MM.1S (cell line): ENCODE measurements at regions not wholly inside any gene's neighbourhood (a gene's known extent, or its start where the extent isn't known, plus 50 kb on each side); places are given as distances from the start of the nearest gene placed in this dataset.

Source experiments
- DNase-seq: peaks from one replicate; pipeline ENCODE4 v3.0.0-alpha.2; 2015
- H2AFZ ChIP-seq: fragments of 300-600 bp; sonication (generic); 2 replicates; pipeline ENCODE4 v1.6.0; 2016; ENCODE audit warnings: antibody characterized with exemption, low read length
- H3F3A ChIP-seq: fragments of 300-600 bp; sonication (generic); 2 replicates; pipeline ENCODE4 v1.6.1; 2016; ENCODE audit warnings: mild to moderate bottlenecking, antibody characterized with exemption, low read length, moderate library complexity, mixed read lengths; ENCODE audit not compliant: insufficient read depth
- H3K27ac ChIP-seq: fragments of 300-600 bp; sonication (generic); 2 replicates; pipeline ENCODE4 v1.5.1; 2016; ENCODE audit warnings: mild to moderate bottlenecking, low read length
- H3K27me3 ChIP-seq: fragments of 300-600 bp; sonication (generic); replicated peaks from 2 replicates; pipeline ENCODE4 v1.6.0; 2016; ENCODE audit warnings: low read length; ENCODE audit not compliant: insufficient read depth
- H3K36me3 ChIP-seq: fragments of 300-600 bp; sonication (generic); replicated peaks from 2 replicates; pipeline ENCODE4 v1.6.1; 2016; ENCODE audit warnings: mild to moderate bottlenecking, low read length, mixed read lengths; ENCODE audit not compliant: insufficient read depth
- H3K4me1 ChIP-seq: fragments of 300-600 bp; sonication (generic); 2 replicates; pipeline ENCODE4 v1.6.1; 2016; ENCODE audit warnings: low read length, mixed read lengths
- H3K4me2 ChIP-seq: fragments of 300-600 bp; sonication (generic); 2 replicates; pipeline ENCODE4 v1.6.0; 2016; ENCODE audit warnings: low read depth, low read length
- H3K4me3 ChIP-seq: fragments of 300-600 bp; sonication (generic); 2 replicates; pipeline ENCODE4 v1.5.1; 2016; ENCODE audit warnings: low read length, mixed read lengths
- H3K79me2 ChIP-seq: fragments of 300-600 bp; sonication (generic); 2 replicates; pipeline ENCODE4 v1.6.1; 2016; ENCODE audit warnings: mixed run types, low read length, mixed read lengths
- H3K9ac ChIP-seq: fragments of 300-600 bp; sonication (generic); 2 replicates; pipeline ENCODE4 v1.6.1; 2016; ENCODE audit warnings: low read length, mixed read lengths
- H3K9me2 ChIP-seq: fragments of 300-600 bp; sonication (generic); replicated peaks from 2 replicates; pipeline ENCODE4 v1.6.1; 2016; ENCODE audit warnings: mild to moderate bottlenecking, low read length, mixed read lengths; ENCODE audit not compliant: insufficient read depth
- H3K9me3 ChIP-seq: fragments of 300-600 bp; sonication (generic); replicated peaks from 2 replicates; pipeline ENCODE4 v1.6.1; 2016; ENCODE audit warnings: mild to moderate bottlenecking, low read length, mixed read lengths; ENCODE audit not compliant: insufficient read depth
- H4K20me1 ChIP-seq: fragments of 300-600 bp; sonication (generic); 2 replicates; pipeline ENCODE4 v1.6.1; 2016; ENCODE audit warnings: mild to moderate bottlenecking, low read length, moderate library complexity, mixed read lengths; ENCODE audit not compliant: insufficient read depth
- EZH2 ChIP-seq: fragments of 300-600 bp; sonication (generic); optimal IDR thresholded peaks from 2 replicates; pipeline ENCODE3; 2017; ENCODE audit warnings: low read depth, mild to moderate bottlenecking, antibody characterized with exemption, low read length, mixed read lengths
- EZH2phosphoT487 ChIP-seq: fragments of 300-600 bp; sonication (generic); IDR thresholded peaks from 2 replicates; pipeline ENCODE4 v1.6.1; 2018; ENCODE audit warnings: antibody characterized with exemption, low read length
- TF ChIP-seq, protein P1 (sequence below): fragments of 300-600 bp; sonication (generic); IDR thresholded peaks from 2 replicates; pipeline ENCODE4 v1.5.1; 2016; ENCODE audit warnings: antibody characterized with exemption, low read length, mixed read lengths

DNA sequence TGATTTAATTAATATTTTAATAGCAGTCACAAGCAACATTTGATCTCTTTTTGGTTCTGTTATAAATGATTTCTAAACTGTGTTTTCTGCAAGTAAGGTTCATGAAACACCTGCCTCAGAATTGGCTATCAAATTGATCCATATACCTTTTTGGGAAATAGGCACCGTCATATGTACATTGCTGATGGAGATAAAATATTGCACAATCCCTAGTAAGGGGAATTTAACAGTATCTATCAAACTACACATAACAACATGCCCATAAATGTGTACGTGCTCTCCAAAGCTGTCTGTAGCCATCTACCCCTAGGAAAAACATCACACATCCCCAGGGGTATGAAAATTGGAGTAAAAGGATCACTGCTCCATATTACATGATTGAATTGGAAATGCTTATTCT is 167.3 kb upstream of the CPNE8 start:
- H3K36me3 ChIP-seq: no peaks in the 10 kb centered on the region
- H3K9me3 ChIP-seq: no peaks in the 10 kb centered on the region
- no peaks in the 10 kb centered on the region for H3K27me3 ChIP-seq
- H3K9me2 ChIP-seq: no peaks in the 10 kb centered on the region
- no peak overlapping the region for H3K9ac ChIP-seq
- no peaks in the 10 kb centered on the region for H3F3A ChIP-seq
- no peaks in the 10 kb centered on the region for H3K4me1 ChIP-seq
- no peak overlapping the region for H3K4me2 ChIP-seq
- DNase-seq: no peak
- H3K4me3 ChIP-seq: no peak overlapping the region
- no peak overlapping the region for H2AFZ ChIP-seq
- TF ChIP-seq EZH2phosphoT487: no peak
- no peak for TF ChIP-seq EZH2
- TF ChIP-seq, protein P1, sequence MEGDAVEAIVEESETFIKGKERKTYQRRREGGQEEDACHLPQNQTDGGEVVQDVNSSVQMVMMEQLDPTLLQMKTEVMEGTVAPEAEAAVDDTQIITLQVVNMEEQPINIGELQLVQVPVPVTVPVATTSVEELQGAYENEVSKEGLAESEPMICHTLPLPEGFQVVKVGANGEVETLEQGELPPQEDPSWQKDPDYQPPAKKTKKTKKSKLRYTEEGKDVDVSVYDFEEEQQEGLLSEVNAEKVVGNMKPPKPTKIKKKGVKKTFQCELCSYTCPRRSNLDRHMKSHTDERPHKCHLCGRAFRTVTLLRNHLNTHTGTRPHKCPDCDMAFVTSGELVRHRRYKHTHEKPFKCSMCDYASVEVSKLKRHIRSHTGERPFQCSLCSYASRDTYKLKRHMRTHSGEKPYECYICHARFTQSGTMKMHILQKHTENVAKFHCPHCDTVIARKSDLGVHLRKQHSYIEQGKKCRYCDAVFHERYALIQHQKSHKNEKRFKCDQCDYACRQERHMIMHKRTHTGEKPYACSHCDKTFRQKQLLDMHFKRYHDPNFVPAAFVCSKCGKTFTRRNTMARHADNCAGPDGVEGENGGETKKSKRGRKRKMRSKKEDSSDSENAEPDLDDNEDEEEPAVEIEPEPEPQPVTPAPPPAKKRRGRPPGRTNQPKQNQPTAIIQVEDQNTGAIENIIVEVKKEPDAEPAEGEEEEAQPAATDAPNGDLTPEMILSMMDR: no peak
- H3K27ac ChIP-seq: no peak overlapping the region
- no peaks in the 10 kb centered on the region for H3K79me2 ChIP-seq
- no peaks in the 10 kb centered on the region for H4K20me1 ChIP-seq

DNA sequence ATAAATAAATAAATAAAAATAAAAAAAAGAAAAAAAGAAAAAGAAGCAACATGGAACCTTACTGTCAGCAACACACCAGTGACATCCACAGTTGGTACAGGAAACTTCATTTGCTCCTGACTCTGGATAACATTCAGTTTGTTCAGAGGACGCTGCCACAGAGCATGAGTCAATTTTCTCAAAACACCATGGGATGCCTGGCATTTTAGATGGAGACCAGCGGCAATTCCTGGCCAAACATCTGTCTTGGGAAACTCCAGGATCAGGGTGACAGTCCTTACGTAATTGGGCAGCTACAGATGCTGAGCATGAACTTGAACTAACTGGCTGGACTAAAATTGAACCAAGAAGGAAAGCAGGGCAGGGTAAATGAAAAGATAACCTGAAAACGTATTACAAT is 166.2 kb upstream of the CPNE8 start:
- H3K4me3 ChIP-seq: no peak overlapping the region
- no peaks in the 10 kb centered on the region for H4K20me1 ChIP-seq
- DNase-seq: no peak
- no peaks in the 10 kb centered on the region for H3K79me2 ChIP-seq
- no peak overlapping the region for H2AFZ ChIP-seq
- no peak overlapping the region for H3K9ac ChIP-seq
- no peaks in the 10 kb centered on the region for H3K4me1 ChIP-seq
- no peaks in the 10 kb centered on the region for H3K9me3 ChIP-seq
- H3K27me3 ChIP-seq: no peaks in the 10 kb centered on the region
- no peaks in the 10 kb centered on the region for H3F3A ChIP-seq
- H3K4me2 ChIP-seq: no peak overlapping the region
- H3K36me3 ChIP-seq: no peaks in the 10 kb centered on the region
- H3K9me2 ChIP-seq: no peaks in the 10 kb centered on the region
- no peak overlapping the region for H3K27ac ChIP-seq
- TF ChIP-seq EZH2phosphoT487 (no peak), EZH2 (no peak)
- TF ChIP-seq, protein P1: no peak

DNA sequence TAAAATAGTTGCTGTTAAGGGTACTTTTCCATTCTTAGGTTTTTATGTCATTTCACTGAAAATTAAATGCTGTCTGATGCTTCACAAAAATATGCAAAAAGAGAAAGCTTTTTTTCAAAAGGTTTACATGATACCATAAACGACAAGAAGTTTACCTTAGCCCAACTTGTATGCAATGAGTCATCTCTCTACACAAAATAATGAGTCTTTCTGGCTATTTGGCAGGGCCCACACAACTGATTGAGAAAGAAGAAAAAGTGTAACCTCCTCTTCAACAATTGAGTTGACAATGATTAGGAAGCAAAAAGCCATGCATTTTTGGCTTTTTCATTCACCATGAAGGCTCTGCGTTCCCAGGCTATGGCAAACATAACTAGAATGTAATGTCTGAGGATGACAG is 165.4 kb upstream of the CPNE8 start:
- Histone ChIP-seq H3K27me3 (no peaks in the 10 kb centered on the region), H3K79me2 (no peaks in the 10 kb centered on the region), H2AFZ (no peak overlapping the region), H3F3A (no peaks in the 10 kb centered on the region), H3K27ac (no peak overlapping the region), H3K4me2 (no peak overlapping the region), H3K36me3 (no peaks in the 10 kb centered on the region), H3K9me3 (no peaks in the 10 kb centered on the region), H3K9ac (no peak overlapping the region), H4K20me1 (no peaks in the 10 kb centered on the region), H3K4me1 (no peaks in the 10 kb centered on the region), H3K4me3 (no peak overlapping the region), H3K9me2 (no peaks in the 10 kb centered on the region)
- TF ChIP-seq, protein P1: no peak
- no peak for TF ChIP-seq EZH2phosphoT487
- no peak for TF ChIP-seq EZH2
- no peak for DNase-seq
